ENCODE measurements at regions not wholly inside any gene's neighbourhood (a gene's known extent, or its start where the extent isn't known, plus 50 kb on each side); places are given as distances from the start of the nearest gene placed in this dataset.

GRCh38 chr14:97298736-97299135 is 501.6 kb downstream of the VRK1 start:
- H3K9me3 ChIP-seq (ENCODE audit: low read length), result no peaks in the 10 kb centered on the region

GRCh38 chr14:97299661-97300060 is 502.5 kb downstream of the VRK1 start:
- Histone ChIP-seq H3K27ac (ENCODE audit: low read length) (no peak overlapping the region), H3K36me3 (ENCODE audit: insufficient read depth, low read length) (no peaks in the 10 kb centered on the region), H3K4me3 (ENCODE audit: low read length) (no peak overlapping the region), H3K4me2 (ENCODE audit: low read length) (no peak overlapping the region), H3K9ac (ENCODE audit: low read length) (no peak overlapping the region), H3K9me3 (ENCODE audit: low read length) (no peaks in the 10 kb centered on the region), H3F3A (ENCODE audit: insufficient read depth, low read length, poor library complexity, severe bottlenecking) (no peaks in the 10 kb centered on the region), H3K27me3 (ENCODE audit: insufficient read depth, low read depth, low read length) (no peaks in the 10 kb centered on the region), H2AFZ (ENCODE audit: low read depth, low read length) (no peak overlapping the region), H3K79me2 (replicated peaks; ENCODE audit: insufficient read depth, low read length) (no peaks in the 10 kb centered on the region), H4K20me1 (ENCODE audit: insufficient read depth) (no peaks in the 10 kb centered on the region), H3K9me2 (ENCODE audit: insufficient read depth, low read length) (no peaks in the 10 kb centered on the region)
- TF ChIP-seq POLR2AphosphoS5 (IDR thresholded peaks at IDR 0.05) (no peak), RAD21 (conservative IDR thresholded peaks at IDR 0.05) (no peak), EZH2 (IDR thresholded peaks at IDR 0.05; ENCODE audit: borderline replicate concordance, insufficient read depth, low read length, poor library complexity, severe bottlenecking) (no peak), EP300 (conservative IDR thresholded peaks at IDR 0.05; ENCODE audit: poor library complexity, severe bottlenecking) (no peak)

More at GRCh38 chr14:97298736-97299135, 501.6 kb downstream of the VRK1 start:
- Histone ChIP-seq H3K4me2 (ENCODE audit: low read length) (no peak overlapping the region), H3K27me3 (ENCODE audit: insufficient read depth, low read depth, low read length) (no peaks in the 10 kb centered on the region), H3K36me3 (ENCODE audit: insufficient read depth, low read length) (no peaks in the 10 kb centered on the region), H2AFZ (ENCODE audit: low read depth, low read length) (no peak overlapping the region), H3K4me3 (ENCODE audit: low read length) (no peak overlapping the region), H4K20me1 (ENCODE audit: insufficient read depth) (no peaks in the 10 kb centered on the region), H3K9me2 (ENCODE audit: insufficient read depth, low read length) (no peaks in the 10 kb centered on the region), H3K79me2 (replicated peaks; ENCODE audit: insufficient read depth, low read length) (no peaks in the 10 kb centered on the region), H3K27ac (ENCODE audit: low read length) (no peak overlapping the region), H3K9ac (ENCODE audit: low read length) (no peak overlapping the region), H3F3A (ENCODE audit: insufficient read depth, low read length, poor library complexity, severe bottlenecking) (no peaks in the 10 kb centered on the region)
- TF ChIP-seq REST (IDR thresholded peaks at IDR 0.05; ENCODE audit: borderline replicate concordance), result no peak
- TF ChIP-seq EP300 (conservative IDR thresholded peaks at IDR 0.05; ENCODE audit: poor library complexity, severe bottlenecking), result no peak
- TF ChIP-seq RAD21 (conservative IDR thresholded peaks at IDR 0.05), result no peak
- TF ChIP-seq SMC3 (conservative IDR thresholded peaks at IDR 0.05; ENCODE audit: poor library complexity), result no peak
- no peak for TF ChIP-seq CTCF (IDR thresholded peaks at IDR 0.05; ENCODE audit: poor library complexity, severe bottlenecking)
- TF ChIP-seq MXI1 (conservative IDR thresholded peaks at IDR 0.05; ENCODE audit: poor library complexity, severe bottlenecking), result no peak
- TF ChIP-seq EZH2 (IDR thresholded peaks at IDR 0.05; ENCODE audit: borderline replicate concordance, insufficient read depth, low read length, poor library complexity, severe bottlenecking), result no peak
- TF ChIP-seq TAF1 (IDR thresholded peaks at IDR 0.05; ENCODE audit: low read depth), result no peak
- no peak for TF ChIP-seq POLR2AphosphoS5 (IDR thresholded peaks at IDR 0.05)

Measured in neural cell (in vitro differentiated cells).